ENCODE measurements at regions not wholly inside any gene's neighbourhood (a gene's known extent, or its start where the extent isn't known, plus 50 kb on each side); places are given as distances from the start of the nearest gene placed in this dataset.
A peak's percentile ranks its signal among the peaks of the same experiment; 100 is the strongest.
"Not testable (repeated sequence)": the region's sequence is repeated elsewhere in the genome, so short reads cannot be mapped to it uniquely, and the experiment has no call there.

DNA sequence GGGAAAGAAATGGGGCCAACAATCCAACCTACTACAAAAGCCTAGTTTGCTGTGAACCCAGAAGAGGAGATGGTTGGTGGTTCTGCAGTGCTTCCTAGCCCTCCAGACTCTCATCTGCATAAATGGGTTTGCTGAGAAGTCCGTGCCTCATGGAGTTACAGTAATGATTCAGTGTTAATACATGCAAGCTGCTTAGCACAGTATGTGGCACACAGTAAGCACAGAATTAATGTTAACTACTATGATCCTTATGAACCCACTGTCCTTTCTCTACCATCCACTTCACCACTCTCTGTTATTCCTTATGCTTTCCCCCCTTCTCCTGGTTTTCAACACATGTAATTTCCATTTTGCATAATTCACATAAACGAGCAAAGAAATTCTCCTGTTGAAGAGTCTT, 100.0 kb downstream of the ACTBL2 start:
- no peak for DNase-seq (ENCODE audit: low read depth)
- TF ChIP-seq, protein P1, sequence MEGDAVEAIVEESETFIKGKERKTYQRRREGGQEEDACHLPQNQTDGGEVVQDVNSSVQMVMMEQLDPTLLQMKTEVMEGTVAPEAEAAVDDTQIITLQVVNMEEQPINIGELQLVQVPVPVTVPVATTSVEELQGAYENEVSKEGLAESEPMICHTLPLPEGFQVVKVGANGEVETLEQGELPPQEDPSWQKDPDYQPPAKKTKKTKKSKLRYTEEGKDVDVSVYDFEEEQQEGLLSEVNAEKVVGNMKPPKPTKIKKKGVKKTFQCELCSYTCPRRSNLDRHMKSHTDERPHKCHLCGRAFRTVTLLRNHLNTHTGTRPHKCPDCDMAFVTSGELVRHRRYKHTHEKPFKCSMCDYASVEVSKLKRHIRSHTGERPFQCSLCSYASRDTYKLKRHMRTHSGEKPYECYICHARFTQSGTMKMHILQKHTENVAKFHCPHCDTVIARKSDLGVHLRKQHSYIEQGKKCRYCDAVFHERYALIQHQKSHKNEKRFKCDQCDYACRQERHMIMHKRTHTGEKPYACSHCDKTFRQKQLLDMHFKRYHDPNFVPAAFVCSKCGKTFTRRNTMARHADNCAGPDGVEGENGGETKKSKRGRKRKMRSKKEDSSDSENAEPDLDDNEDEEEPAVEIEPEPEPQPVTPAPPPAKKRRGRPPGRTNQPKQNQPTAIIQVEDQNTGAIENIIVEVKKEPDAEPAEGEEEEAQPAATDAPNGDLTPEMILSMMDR (conservative IDR thresholded peaks at IDR 0.05; ENCODE audit: low read length) = no peak
- no peak overlapping the region for H3K4me3 ChIP-seq (ENCODE audit: low read length)

DNA sequence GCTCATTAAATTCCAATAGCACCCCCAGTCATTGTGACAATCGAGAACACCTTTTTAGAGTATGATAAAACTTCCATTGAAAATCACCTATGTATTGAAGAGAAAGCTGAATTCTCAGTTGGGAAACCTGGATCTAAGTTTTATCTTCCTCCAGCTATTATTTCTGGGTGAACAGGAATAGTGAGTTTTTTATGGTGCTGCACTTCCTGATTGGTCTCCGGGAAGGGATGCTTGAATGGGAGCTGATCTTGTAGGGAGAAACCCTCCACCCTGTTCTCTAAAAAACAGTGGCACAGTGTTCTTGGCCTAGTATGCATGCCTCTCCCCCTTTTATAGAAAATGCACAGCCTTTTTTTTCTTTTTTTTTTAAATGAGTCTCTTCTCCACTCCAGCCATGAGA, 112.2 kb downstream of the ACTBL2 start:
- H3K4me3 ChIP-seq (ENCODE audit: low read length) = no peak overlapping the region
- no peak for DNase-seq (ENCODE audit: low read depth)
- TF ChIP-seq, protein P1 (conservative IDR thresholded peaks at IDR 0.05; ENCODE audit: low read length) = no peak

GRCh38 chr5:57368010-57368409, 114.6 kb downstream of the ACTBL2 start:
- no peak overlapping the region for H3K4me3 ChIP-seq (ENCODE audit: low read length)
- DNase-seq (ENCODE audit: low read depth) = peak; percentile 53
- TF ChIP-seq, protein P1 (conservative IDR thresholded peaks at IDR 0.05; ENCODE audit: low read length) = no peak

- TF ChIP-seq, protein P1 (conservative IDR thresholded peaks at IDR 0.05; ENCODE audit: low read length) = no peak
- DNase-seq (ENCODE audit: low read depth) = peak; percentile 65
- H3K4me3 ChIP-seq (ENCODE audit: low read length) = no peak overlapping the region
Measured at GRCh38 chr5:57366744-57367143, 115.9 kb downstream of the ACTBL2 start.

DNA sequence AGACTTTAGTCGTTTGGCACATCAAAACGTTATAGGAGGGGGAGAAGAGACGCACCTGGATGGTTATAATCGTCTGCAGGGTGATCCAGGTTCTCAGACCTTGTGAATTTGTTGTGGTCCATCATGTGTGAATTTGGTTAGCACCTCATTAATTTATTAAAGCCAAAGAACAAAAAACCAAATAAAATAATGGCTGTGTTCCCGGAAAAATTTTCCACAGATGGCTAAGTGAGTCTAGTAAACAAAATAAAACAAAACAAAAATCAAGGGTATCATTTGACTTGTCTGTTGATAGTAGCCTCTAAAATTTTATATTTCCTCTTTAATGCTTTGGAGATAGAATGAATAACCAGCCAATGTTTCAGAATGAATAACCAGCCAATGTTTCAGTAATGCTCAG, 119.7 kb downstream of the ACTBL2 start:
- H3K4me3 ChIP-seq (ENCODE audit: low read length) = no peak overlapping the region
- DNase-seq (ENCODE audit: low read depth) = no peak
- TF ChIP-seq, protein P1 (conservative IDR thresholded peaks at IDR 0.05; ENCODE audit: low read length) = no peak

DNA sequence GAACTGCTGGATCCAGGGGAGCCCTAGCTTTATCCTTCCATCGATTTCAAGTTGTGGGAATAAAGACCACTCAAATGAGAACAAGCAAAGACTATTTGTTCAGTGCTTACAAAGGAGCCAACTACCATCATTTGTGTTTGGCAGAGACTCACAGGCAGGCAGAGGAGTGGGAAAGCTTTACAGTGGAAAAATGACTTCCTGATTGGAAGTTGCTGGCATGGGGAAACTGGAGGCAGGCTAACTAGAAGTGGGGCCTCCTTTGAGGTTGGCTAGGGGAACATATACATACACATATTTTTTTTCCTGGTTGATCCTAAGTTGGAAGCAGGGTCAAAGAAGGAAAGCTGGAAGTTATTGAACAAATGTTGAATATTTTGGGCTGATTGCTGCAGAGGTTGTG, 121.7 kb downstream of the ACTBL2 start:
- no peak for DNase-seq (ENCODE audit: low read depth)
- TF ChIP-seq, protein P1 (conservative IDR thresholded peaks at IDR 0.05; ENCODE audit: low read length) = no peak

DNA sequence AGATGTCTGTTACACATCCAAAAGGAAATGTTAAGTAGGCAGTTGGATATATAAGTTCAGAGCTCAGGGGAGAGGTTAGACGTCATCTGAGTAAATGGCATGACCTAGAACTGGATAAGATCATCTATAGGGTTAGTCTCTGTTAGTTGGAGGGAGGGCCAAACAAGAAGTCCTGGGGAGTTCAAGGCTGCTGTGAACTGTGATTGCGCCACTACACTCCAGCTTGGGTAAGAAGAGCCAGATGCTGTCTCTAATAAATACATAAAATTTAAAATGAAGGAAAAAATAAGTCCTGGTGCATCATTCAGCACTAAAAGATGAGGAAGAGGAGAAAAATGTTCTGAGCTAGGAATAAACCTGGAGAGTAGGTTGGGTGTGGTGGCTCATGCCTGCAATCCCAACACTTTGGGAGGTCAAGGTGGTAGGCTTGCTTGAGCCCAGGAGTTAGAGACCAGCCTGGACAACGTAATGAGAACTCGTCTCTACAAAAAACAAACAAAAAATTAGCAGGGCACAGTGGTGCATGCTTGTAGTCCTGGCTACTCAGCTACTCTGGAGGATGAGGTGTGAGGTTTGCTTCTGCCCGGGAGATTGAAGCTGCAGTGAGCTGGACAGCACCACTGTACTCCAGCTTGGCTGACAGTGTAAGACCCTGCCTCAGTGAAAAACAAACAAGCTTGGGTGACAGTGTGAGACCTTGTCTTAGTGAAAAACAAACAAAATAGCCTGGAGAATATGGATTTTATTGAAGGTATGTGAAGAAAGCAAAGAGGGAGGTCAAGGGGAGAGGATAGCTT, 123.6 kb downstream of the ACTBL2 start:
- no peak overlapping the region for H3K4me3 ChIP-seq (ENCODE audit: low read length)
- TF ChIP-seq, protein P1 (conservative IDR thresholded peaks at IDR 0.05; ENCODE audit: low read length) = no peak
- no peak for DNase-seq (ENCODE audit: low read depth)

More for the DNA sequence above, 121.7 kb downstream of the ACTBL2 start:
- H3K4me3 ChIP-seq (ENCODE audit: low read length) = no peak overlapping the region

DNA sequence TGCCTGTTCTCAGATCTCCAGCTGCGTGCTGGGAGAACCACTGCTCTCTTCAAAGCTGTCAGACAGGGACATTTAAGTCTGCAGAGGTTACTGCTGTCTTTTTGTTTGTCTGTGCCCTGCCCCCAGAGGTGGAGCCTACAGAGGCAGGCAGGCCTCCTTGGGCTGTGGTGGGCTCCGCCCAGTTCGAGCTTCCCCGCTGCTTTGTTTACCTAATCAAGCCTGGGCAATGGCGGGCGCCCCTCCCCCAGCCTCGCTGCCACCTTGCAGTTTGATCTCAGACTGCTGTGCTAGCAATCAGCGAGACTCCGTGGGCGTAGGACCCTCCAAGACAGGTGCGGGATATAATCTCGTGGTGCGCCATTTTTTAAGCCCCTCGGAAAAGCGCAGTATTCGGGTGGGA, 125.8 kb downstream of the ACTBL2 start:
- H3K4me3 ChIP-seq (ENCODE audit: low read length); DNase-seq (ENCODE audit: low read depth): not testable (repeated sequence)
